Activated T-helper 17 cell treated with anti-CD3 and anti-CD28 coated beads, Interleukin-2, amount 50 U/mL, for 72 hours (primary cell): ENCODE measurements at regions not wholly inside any gene's neighbourhood (a gene's known extent, or its start where the extent isn't known, plus 50 kb on each side); places are given as distances from the start of the nearest gene placed in this dataset.

Experiments
- ATAC-seq: fragments of 150-1000 bp; cut with Tn5 transposase; replicated peaks from 2 replicates; pipeline ENCODE4 v1.10.0; 2021; ENCODE audit warnings: mild to moderate bottlenecking, moderate library complexity
- H3K27ac Mint-ChIP-seq: one replicate; pipeline ENCODE4 v1.8.0; 2022; ENCODE audit warnings: mixed read lengths
- H3K27me3 Mint-ChIP-seq: one replicate; pipeline ENCODE4 v1.8.0; 2022; ENCODE audit warnings: mixed read lengths
- H3K36me3 Mint-ChIP-seq: one replicate; pipeline ENCODE4 v1.8.0; 2022; ENCODE audit warnings: low read depth, mild to moderate bottlenecking, mixed read lengths
- H3K4me1 Mint-ChIP-seq: one replicate; pipeline ENCODE4 v1.8.0; 2022; ENCODE audit warnings: mixed read lengths
- H3K4me3 Mint-ChIP-seq: one replicate; pipeline ENCODE4 v1.8.0; 2022; ENCODE audit warnings: mild to moderate bottlenecking, mixed read lengths
- H3K9me3 Mint-ChIP-seq: one replicate; pipeline ENCODE4 v1.8.0; 2022; ENCODE audit warnings: mixed read lengths

DNA sequence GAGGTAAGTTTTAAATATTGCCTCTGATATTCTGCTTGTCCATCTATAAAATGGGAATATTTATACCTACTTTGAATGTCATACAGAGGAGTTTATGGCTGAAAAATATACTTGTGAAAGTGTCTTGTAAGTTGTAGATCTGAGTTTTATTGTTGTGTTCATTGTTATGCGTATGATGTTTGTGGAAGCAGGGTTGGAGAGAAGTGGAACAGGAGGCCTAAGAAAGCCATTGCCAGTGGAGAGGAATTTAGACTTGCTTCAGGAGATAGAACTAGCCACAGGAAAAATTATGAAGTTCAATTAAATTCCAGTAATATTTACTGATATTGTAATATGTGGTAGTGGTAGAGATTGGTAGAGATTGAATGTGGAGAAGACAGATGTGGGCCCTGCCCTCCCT, 491.9 kb upstream of the FANCL start:
- Mint-ChIP-seq H3K4me3 (no peak overlapping the region), H3K4me1 (no peaks in the 10 kb centered on the region), H3K27ac (no peak overlapping the region)

DNA sequence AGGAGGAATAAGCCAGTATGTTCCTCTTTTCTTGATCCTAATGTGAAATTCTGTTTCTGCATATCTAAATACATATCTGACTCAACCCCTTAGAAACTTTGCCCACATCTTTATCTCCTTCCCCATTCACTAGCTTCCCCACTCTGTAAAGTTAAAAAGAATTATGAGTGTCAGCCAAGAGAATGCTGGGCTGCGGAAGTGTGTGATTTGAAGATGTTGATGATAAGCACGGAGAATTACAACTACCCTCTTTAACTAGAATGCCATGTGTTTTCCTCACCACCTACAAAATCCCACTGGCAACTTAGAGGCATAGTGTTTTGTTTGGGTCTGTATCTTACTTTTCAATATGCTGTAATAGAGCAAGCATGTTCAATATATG, 490.4 kb upstream of the FANCL start:
- no peaks in the 10 kb centered on the region for H3K36me3 Mint-ChIP-seq

More for the DNA sequence above, 491.9 kb upstream of the FANCL start:
- Mint-ChIP-seq H3K27me3 (peaks cover 8% of the 10 kb centered on the region), H3K36me3 (no peaks in the 10 kb centered on the region), H3K9me3 (no peaks in the 10 kb centered on the region)
- no peak for ATAC-seq

DNA sequence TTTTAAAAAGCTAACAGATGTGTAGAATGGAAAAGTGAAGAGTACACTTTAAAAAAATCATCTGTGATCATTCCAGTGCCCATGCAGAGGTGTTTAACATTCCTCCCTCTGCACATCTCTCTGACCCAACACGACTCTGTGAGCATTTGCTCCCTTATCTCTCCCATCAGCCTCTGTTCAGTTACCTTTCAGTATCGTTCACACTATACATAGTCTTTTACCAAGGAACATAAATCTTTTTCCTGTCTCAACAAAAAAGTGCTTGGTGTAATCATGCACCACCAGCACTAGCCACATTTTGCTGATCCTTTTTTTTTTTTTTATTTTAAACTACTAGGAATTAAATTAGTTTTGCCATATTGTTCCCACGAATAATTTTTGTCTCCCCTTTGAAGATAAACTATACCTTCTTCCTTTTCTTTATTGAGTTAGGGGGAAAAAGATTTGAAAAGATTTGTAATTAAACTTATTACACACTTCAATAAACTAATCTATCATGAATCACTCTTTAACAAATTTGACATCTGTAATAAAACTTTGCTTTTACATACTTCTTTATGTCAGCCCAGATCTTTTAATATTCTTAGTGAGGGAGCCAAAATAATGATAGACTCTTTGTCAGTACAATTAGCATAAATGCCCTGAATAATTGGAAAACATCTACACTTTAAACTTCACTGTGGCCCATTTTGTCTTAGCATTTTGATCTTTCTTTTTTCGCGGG, 489.8 kb upstream of the FANCL start:
- ATAC-seq = no peak
- Mint-ChIP-seq H3K27me3 (peaks cover 7% of the 10 kb centered on the region), H3K4me3 (no peak overlapping the region), H3K4me1 (no peaks in the 10 kb centered on the region), H3K9me3 (no peaks in the 10 kb centered on the region), H3K27ac (no peak overlapping the region), H3K36me3 (no peaks in the 10 kb centered on the region)

More for the DNA sequence above, 490.4 kb upstream of the FANCL start:
- no peak for ATAC-seq
- no peaks in the 10 kb centered on the region for H3K4me1 Mint-ChIP-seq
- no peak overlapping the region for H3K27ac Mint-ChIP-seq
- H3K27me3 Mint-ChIP-seq = peaks cover 7% of the 10 kb centered on the region
- H3K4me3 Mint-ChIP-seq = no peak overlapping the region
- H3K9me3 Mint-ChIP-seq = no peaks in the 10 kb centered on the region

DNA sequence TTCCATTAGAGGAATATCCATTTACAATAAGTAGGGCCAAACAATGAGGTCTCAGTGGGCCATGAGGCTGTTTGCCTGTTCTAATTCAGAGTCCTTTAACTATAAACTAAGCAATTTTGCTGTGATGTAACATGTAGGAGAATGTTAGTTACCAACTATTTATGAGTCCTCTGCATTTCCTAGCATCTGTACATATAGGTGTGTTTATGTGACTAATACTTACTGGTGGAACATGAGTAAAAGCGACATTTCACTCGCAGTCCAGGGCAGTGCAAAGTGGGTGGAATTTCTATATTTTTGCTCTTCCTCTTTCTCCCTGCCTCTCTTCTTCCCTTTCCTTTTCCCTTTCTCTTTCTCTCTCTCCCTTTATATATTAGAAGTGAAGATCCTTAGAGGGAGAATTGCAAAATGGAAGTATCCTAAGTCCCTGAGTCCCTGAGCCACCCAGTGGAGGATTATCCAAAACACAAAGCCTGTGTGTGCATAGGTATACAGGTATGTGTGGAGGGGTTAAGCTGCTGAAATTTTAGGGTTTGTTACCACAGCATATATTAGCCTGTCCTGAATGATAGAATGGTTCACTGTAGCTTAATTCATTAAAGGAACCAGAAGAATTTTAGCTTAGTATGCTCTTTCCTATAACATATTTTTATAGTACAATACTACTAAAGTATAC, 487.0 kb upstream of the FANCL start:
- no peak for ATAC-seq
- H3K4me1 Mint-ChIP-seq = no peaks in the 10 kb centered on the region
- no peaks in the 10 kb centered on the region for H3K36me3 Mint-ChIP-seq

DNA sequence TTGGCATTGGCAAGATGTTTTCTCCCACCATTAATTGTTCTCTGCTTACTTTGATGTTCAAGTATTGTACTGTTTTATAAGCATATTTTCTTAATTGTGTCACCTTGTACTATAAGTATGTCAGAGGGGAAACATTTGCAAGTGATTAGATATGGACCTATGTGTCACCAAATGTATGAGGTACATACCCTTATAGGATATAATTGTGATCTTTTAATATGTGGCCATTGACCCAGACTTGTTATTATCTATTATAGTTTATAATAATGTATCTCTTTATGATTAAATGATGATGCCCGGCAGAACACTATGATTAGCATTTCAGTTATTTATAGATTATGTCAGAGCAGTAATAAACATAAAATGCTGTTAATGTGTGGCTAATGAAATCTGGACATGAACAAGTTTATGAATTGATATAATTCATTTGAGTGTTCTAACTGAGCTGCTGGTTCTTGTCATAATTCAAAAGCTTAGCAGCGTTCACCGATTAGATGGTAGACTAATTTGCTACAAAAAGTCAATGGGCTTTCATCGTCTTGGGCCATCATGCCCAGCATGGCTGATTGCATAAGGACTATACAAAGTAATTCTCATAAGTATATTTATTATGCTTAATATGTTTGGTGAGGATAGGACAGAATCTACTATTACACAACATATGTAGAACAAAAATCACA, 480.9 kb upstream of the FANCL start:
- ATAC-seq = no peak
- H3K27ac Mint-ChIP-seq = no peak overlapping the region
- no peak overlapping the region for H3K4me3 Mint-ChIP-seq
- H3K36me3 Mint-ChIP-seq = no peaks in the 10 kb centered on the region
- H3K9me3 Mint-ChIP-seq = no peaks in the 10 kb centered on the region
- no peaks in the 10 kb centered on the region for H3K4me1 Mint-ChIP-seq
- no peaks in the 10 kb centered on the region for H3K27me3 Mint-ChIP-seq

More for the DNA sequence above, 487.0 kb upstream of the FANCL start:
- Mint-ChIP-seq H3K9me3 (no peaks in the 10 kb centered on the region), H3K27me3 (peaks cover 7% of the 10 kb centered on the region), H3K27ac (no peak overlapping the region), H3K4me3 (no peak overlapping the region)

DNA sequence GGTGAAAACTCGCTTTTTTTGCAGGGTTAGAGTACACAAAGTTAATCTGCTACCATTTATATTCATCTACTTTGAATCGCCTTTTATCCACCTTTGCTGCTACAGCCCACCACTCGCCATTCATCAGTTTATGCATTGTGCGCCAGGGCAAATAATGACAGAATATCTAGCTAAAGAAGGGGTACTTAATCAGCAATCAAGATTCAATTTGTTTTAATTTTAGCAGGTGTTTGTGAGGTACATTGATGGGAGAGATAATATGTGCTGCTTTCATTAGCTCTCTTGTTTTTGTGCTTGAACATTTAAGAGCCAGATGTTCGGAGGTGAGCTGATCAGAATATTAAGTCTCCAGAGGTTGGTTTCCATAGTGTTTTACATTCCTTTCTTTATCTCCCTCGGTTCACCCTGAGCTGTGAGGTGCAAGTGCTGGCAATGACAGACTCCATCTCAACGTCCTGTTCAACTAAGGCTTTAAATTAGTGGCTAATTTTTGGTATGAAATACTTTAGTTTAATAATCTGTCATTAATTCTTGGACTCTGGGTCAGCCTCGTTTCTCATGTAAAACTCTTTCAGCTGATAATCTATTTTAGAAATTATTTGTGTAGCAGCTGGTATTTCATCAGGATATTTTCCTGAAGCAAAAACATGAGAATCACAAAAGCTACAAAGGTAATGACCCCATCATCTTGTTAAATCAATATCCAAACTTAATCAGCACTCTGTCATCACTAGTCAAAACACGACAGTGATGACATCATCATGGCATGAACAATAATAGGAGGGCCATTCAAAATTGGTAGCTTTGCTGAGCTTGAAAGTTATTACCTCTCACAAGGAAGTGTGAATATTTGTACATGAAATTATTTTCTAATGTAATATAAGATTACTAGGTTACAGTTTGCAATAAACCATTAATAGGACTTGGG, 479.9 kb upstream of the FANCL start:
- Mint-ChIP-seq H3K9me3 (no peaks in the 10 kb centered on the region), H3K27me3 (peaks cover 3% of the 10 kb centered on the region), H3K27ac (no peak overlapping the region), H3K36me3 (no peaks in the 10 kb centered on the region), H3K4me3 (no peak overlapping the region), H3K4me1 (no peaks in the 10 kb centered on the region)
- no peak for ATAC-seq

DNA sequence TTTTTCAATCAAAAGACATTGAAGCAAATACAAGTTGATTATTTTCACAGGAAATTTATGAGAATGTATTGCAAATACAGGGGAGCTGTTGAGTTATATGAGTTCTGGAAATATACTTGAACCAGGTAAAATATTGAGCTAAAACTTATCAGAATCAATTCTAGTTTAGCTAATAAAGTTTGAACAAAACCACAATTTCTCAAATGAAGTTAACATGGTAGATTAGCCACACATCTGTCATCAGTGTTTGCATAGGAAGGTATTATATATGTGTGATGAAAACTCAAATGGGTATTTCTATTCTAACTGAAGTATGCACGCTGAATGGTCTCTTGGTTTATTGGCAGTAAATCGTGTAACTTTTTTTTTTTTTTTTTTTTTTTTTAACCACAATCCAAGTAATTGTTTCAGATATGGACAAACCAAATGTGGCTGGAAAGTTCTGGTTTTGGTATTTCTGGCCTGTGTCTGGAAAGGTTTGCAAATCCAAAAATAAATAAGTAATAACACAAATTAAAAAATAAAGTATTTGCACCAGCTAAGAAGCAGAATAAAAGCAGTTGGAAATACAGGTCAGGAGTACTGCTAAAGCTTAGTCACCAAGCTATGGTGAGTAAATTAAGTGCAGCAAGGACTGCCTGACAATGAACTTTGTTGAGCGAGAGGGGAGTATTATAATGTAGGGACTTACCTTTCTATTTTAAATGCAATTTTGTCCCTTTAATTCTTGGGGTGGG, 479.1 kb upstream of the FANCL start:
- Mint-ChIP-seq H3K27ac (no peak overlapping the region), H3K4me1 (no peaks in the 10 kb centered on the region), H3K9me3 (no peaks in the 10 kb centered on the region), H3K36me3 (no peaks in the 10 kb centered on the region), H3K4me3 (no peak overlapping the region), H3K27me3 (peaks cover 3% of the 10 kb centered on the region)
- ATAC-seq = no peak

DNA sequence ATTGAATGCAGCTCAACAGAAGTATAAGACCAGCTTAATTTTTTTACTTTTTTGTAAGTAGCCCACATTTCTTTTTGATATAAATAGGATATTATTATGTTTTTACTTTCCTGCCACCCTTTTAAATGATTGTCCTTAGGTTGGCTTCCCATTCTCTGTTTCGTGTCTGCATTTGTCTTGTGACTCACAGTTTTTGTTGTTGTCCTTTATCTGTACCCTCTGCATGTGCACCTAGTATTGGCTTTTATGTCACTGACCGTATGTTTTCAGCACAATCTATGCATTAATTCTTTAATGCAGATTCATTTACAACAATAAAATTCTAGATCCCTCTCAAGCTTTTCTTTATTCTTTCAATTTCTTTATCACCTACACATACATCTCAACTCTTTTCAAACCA, 474.2 kb upstream of the FANCL start:
- H3K36me3 Mint-ChIP-seq = no peaks in the 10 kb centered on the region
- no peak overlapping the region for H3K27ac Mint-ChIP-seq
- no peak overlapping the region for H3K4me3 Mint-ChIP-seq
- ATAC-seq = no peak
- H3K4me1 Mint-ChIP-seq = no peaks in the 10 kb centered on the region
- H3K27me3 Mint-ChIP-seq = peaks cover 3% of the 10 kb centered on the region
- no peaks in the 10 kb centered on the region for H3K9me3 Mint-ChIP-seq

DNA sequence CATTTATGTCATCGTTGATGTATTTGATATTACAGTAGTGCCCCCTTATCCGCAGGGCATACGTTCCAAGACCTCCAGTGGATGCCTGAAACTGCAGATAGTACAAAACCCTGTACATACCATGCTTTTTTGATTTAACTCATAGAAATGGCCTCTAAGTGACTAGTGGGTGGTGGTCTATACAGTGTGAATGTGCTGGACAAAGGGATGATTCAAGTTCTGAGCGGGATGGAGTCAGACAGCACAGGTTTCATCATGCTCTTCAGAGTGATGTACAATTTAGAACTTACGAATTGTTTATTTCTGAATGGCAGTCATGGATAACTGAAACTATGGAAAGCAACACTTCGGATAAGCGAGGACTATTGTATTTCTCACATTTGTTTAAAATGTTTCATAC, 473.1 kb upstream of the FANCL start:
- Mint-ChIP-seq H3K4me1 (no peaks in the 10 kb centered on the region), H3K4me3 (no peak overlapping the region), H3K27ac (no peak overlapping the region), H3K27me3 (peaks cover 3% of the 10 kb centered on the region), H3K9me3 (no peaks in the 10 kb centered on the region), H3K36me3 (no peaks in the 10 kb centered on the region)
- ATAC-seq = no peak

DNA sequence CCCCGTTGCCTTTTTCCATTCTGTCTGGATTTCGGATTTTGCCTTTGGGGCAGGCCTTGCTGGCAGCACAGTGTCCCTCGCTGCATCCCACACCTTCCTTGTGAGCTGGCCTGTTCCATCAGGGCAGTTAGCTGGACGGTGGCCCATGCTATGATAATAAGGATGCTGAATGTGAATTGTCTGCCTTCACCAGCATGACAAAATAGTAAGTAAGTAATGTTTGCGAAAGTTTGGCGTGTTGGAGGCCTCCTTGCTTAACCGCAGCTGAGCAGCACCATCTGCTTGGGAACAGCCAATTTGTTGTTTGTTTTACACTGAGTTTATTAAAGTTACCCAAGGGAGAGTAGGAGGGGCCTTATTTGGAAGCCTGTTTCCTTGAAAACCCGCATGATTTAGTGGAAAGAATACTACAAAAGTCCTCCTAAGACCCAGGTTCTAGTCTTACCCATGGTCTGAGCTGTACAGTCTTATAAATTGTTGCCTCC, 469.7 kb upstream of the FANCL start:
- ATAC-seq = no peak
- Mint-ChIP-seq H3K9me3 (no peaks in the 10 kb centered on the region), H3K27ac (no peak overlapping the region), H3K27me3 (peaks cover 4% of the 10 kb centered on the region), H3K4me3 (no peak overlapping the region), H3K36me3 (no peaks in the 10 kb centered on the region), H3K4me1 (no peaks in the 10 kb centered on the region)

DNA sequence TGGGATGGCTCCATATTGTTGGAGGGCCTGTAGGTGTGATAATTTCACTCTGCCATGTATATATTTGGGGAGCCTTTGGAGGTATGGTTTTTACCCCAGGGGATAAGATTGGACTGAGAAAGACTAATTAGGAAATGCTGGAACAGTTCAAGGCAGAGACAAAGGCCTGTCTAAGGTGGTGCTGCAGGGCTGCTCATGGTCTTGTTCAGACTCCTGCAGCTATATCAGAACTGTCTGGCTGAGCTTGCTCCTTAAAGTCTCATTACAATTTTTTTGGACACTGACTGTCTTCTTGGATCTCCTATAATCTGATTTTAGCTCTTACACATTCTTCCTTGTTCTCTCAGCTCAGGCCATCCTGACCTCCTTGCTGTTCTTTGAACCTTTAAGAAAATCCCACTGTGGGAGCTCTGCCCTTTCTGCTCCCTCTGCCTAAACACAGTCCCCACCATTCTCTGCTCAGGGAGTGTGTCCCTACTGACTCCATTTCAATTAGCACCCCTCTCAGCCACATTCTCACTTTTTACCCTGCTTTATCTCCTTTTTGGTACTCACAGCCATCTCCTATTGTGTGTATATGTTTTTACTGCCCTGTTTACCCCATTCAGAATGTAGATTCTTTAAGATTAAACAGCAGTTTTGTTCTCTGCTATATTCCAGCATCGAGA, 468.7 kb upstream of the FANCL start:
- H3K27ac Mint-ChIP-seq = no peak overlapping the region
- no peaks in the 10 kb centered on the region for H3K4me1 Mint-ChIP-seq
- H3K27me3 Mint-ChIP-seq = peaks cover 4% of the 10 kb centered on the region
- no peaks in the 10 kb centered on the region for H3K9me3 Mint-ChIP-seq
- no peaks in the 10 kb centered on the region for H3K36me3 Mint-ChIP-seq
- no peak overlapping the region for H3K4me3 Mint-ChIP-seq
- ATAC-seq = no peak

DNA sequence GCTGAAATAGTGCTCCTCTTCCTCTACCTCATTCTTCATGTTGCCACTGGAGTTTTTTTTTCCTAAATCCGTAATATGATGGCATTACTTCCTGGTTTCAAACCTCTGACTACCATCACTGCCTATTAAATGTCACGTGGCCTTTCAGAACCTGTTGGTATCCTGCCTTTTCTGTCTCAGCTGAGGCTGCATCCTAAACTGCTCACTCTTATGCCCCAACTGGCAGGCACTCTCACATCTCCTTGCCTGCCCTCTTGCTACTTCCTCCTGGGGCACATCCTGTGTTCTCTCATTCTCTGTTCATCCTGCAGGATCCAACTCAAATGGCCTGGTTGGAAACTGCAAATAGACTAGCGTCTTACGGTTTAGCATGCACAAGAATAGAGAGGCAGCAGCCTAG, 468.1 kb upstream of the FANCL start:
- no peak overlapping the region for H3K27ac Mint-ChIP-seq
- H3K27me3 Mint-ChIP-seq = peaks cover 4% of the 10 kb centered on the region
- no peaks in the 10 kb centered on the region for H3K4me1 Mint-ChIP-seq
- no peak overlapping the region for H3K4me3 Mint-ChIP-seq
- no peaks in the 10 kb centered on the region for H3K9me3 Mint-ChIP-seq
- ATAC-seq = no peak
- H3K36me3 Mint-ChIP-seq = no peaks in the 10 kb centered on the region

DNA sequence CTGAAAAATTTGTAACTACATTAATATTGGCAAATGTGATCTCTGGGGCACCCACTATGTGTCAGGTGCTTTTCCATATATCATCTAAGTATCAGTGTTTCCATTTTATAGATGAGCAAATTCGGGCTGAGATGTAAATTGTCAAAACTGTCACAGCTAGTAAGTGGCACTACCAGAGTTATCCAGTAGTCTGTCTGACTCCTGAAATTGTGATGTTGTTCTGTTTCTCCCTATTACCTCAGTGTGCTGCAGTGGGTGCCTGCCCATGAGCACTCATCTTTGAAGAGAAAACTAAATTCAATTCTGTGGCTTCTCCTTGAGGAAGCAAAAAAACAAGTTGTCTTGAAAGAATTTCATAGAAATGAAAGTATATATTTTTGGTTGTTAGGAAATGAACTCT, 467.4 kb upstream of the FANCL start:
- Mint-ChIP-seq H3K27me3 (peaks cover 4% of the 10 kb centered on the region), H3K4me1 (no peaks in the 10 kb centered on the region), H3K9me3 (no peaks in the 10 kb centered on the region), H3K27ac (no peak overlapping the region), H3K4me3 (no peak overlapping the region), H3K36me3 (no peaks in the 10 kb centered on the region)
- no peak for ATAC-seq
